ENCODE measurements at regions not wholly inside any gene's neighbourhood (a gene's known extent, or its start where the extent isn't known, plus 50 kb on each side); places are given as distances from the start of the nearest gene placed in this dataset.

GRCh38 chr7:21175714-21176113 is 252.2 kb upstream of the SP4 start:
- no peak for ATAC-seq
- intact Hi-C loops (cut with DNase I, micrococcal nuclease) = no loop called here
- DNase-seq = no peak

- ATAC-seq (no peak), DNase-seq (no peak)
- intact Hi-C loops (cut with DNase I, micrococcal nuclease) = no loop called here
Observed at GRCh38 chr7:21184942-21185652, 242.8 kb upstream of the SP4 start.

- intact Hi-C loops (cut with DNase I, micrococcal nuclease) = no loop called here
- ATAC-seq = no peak
- DNase-seq = no peak
Observed at GRCh38 chr7:21185653-21186265, 242.1 kb upstream of the SP4 start.

- ATAC-seq = peak; percentile 88
- no peak for DNase-seq
- intact Hi-C loops (cut with DNase I, micrococcal nuclease) = no loop called here
Observed at GRCh38 chr7:21191321-21192073, 236.4 kb upstream of the SP4 start.

- no peak for DNase-seq
- intact Hi-C loops (cut with DNase I, micrococcal nuclease) = no loop called here
- peak; percentile 56 for ATAC-seq
Observed at GRCh38 chr7:21192657-21193056, 235.2 kb upstream of the SP4 start.

GRCh38 chr7:21193895-21194294 is 234.0 kb upstream of the SP4 start:
- intact Hi-C loops (cut with DNase I, micrococcal nuclease) = no loop called here
- no peak for ATAC-seq
- DNase-seq = no peak

- intact Hi-C loops (cut with DNase I, micrococcal nuclease) = no loop called here
- DNase-seq (no peak), ATAC-seq (no peak)
Observed at GRCh38 chr7:21194936-21195335, 232.9 kb upstream of the SP4 start.

- intact Hi-C loops (cut with DNase I, micrococcal nuclease) = no loop called here
- DNase-seq (peak in 1 of 2 donors; percentile 12), ATAC-seq (peak; percentile 35)
Observed at GRCh38 chr7:21198921-21199320, 229.0 kb upstream of the SP4 start.

GRCh38 chr7:21200503-21200902 is 227.4 kb upstream of the SP4 start:
- intact Hi-C loops (cut with DNase I, micrococcal nuclease) = no loop called here
- no peak for DNase-seq
- no peak for ATAC-seq

- intact Hi-C loops (cut with DNase I, micrococcal nuclease) = no loop called here
- DNase-seq = no peak
- ATAC-seq = no peak
Observed at GRCh38 chr7:21214657-21215056, 213.2 kb upstream of the SP4 start.

- no peak for ATAC-seq
- intact Hi-C loops (cut with DNase I, micrococcal nuclease) = no loop called here
Observed at GRCh38 chr7:21215307-21215706, 212.6 kb upstream of the SP4 start.

GRCh38 chr7:21217365-21217764 is 210.5 kb upstream of the SP4 start:
- no peak for DNase-seq
- intact Hi-C loops (cut with DNase I, micrococcal nuclease) = no loop called here
- ATAC-seq = no peak

More at GRCh38 chr7:21215307-21215706, 212.6 kb upstream of the SP4 start:
- no peak for DNase-seq

GRCh38 chr7:21218155-21218554 is 209.7 kb upstream of the SP4 start:
- ATAC-seq = no peak
- DNase-seq = no peak
- intact Hi-C loops (cut with DNase I, micrococcal nuclease) = no loop called here

GRCh38 chr7:21221130-21221529 is 206.8 kb upstream of the SP4 start:
- DNase-seq = no peak
- ATAC-seq = no peak
- intact Hi-C loops (cut with DNase I, micrococcal nuclease) = no loop called here

- no peak for ATAC-seq
- intact Hi-C loops (cut with DNase I, micrococcal nuclease) = no loop called here
- no peak for DNase-seq
Observed at GRCh38 chr7:21238400-21239116, 189.3 kb upstream of the SP4 start.

- DNase-seq (no peak), ATAC-seq (no peak)
- intact Hi-C loops (cut with DNase I, micrococcal nuclease) = no loop called here
Observed at GRCh38 chr7:21243265-21243664, 184.6 kb upstream of the SP4 start.

GRCh38 chr7:21251151-21251800 is 176.6 kb upstream of the SP4 start:
- peak; percentile 99 for ATAC-seq

GRCh38 chr7:21253740-21254687 is 173.9 kb upstream of the SP4 start:
- DNase-seq (peak in 1 of 2 donors; percentile 59), ATAC-seq (peak; percentile 75)
- intact Hi-C loops (cut with DNase I, micrococcal nuclease) = loop anchor here in 1 of 2 donors (10.0 kb wide), 2 partner anchors 251 to 479 kb away; no protein-coding TSS in a partner anchor

More at GRCh38 chr7:21251151-21251800, 176.6 kb upstream of the SP4 start:
- peak in 1 of 2 donors; percentile 17 for DNase-seq
- intact Hi-C loops (cut with DNase I, micrococcal nuclease) = loop anchor here in 1 of 2 donors (10.0 kb wide), 2 partner anchors 254 to 476 kb away; no protein-coding TSS in a partner anchor
